Fibroblast of villous mesenchyme (primary cell): ENCODE measurements at regions not wholly inside any gene's neighbourhood (a gene's known extent, or its start where the extent isn't known, plus 50 kb on each side); places are given as distances from the start of the nearest gene placed in this dataset.

Source experiments
- DNase-seq: peaks from one replicate; pipeline ENCODE4 v3.0.0-alpha.2; 2010; ENCODE audit warnings: low read depth
- H3K4me3 ChIP-seq: 2 replicates; pipeline ENCODE4 v1.5.1; 2011; ENCODE audit warnings: low read depth, mild to moderate bottlenecking, low read length
- CTCF ChIP-seq: IDR thresholded peaks from 2 replicates; pipeline ENCODE4 v1.5.1; 2012; ENCODE audit warnings: low read depth, mild to moderate bottlenecking, low read length; ENCODE audit not compliant: insufficient read depth

GRCh38 chr7:25584112-25584938, 356.0 kb upstream of the NPVF start:
- no peak for DNase-seq
- no peak for TF ChIP-seq CTCF
- H3K4me3 ChIP-seq: no peak overlapping the region

DNA sequence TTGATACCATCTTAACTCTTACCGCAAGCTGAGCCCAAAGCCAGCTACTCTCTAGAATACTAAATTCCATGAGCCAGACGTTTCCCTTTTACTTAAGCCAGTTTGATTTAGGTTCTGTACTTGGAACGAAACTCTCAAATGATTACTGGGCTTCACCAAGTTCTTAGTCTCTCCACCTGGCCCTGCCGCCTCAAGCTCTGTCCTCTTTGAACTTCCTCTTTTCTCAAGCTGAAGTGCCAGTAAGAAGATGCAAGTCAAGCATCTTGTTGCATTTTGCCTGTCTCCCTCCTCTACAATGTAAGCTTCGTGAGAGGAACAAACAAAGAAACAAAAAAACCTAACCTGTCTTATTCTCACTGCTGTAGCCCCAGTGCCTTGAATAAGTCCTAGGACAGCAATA, 358.2 kb upstream of the NPVF start:
- no peak for DNase-seq
- H3K4me3 ChIP-seq: no peak overlapping the region
- TF ChIP-seq CTCF: no peak

DNA sequence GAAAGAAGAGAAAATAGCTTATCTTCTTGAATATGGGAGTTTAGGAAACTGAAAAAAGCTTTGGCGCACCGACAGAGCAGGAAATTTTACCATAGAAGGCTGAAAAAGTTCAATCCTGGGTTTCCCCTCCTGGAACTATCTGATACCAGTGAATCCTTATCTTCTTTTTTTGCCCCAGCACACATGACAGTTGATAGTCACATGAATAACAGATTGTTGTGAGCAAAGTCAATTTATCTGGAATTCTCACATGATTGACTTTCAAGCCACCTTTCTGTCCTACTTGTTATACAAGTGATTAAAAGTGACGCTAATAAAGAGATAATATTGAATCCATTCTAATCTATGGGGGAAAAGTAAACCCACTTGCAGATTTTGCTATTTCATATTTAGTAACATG, 365.8 kb upstream of the NPVF start:
- H3K4me3 ChIP-seq: no peak overlapping the region
- TF ChIP-seq CTCF: no peak
- DNase-seq: no peak

DNA sequence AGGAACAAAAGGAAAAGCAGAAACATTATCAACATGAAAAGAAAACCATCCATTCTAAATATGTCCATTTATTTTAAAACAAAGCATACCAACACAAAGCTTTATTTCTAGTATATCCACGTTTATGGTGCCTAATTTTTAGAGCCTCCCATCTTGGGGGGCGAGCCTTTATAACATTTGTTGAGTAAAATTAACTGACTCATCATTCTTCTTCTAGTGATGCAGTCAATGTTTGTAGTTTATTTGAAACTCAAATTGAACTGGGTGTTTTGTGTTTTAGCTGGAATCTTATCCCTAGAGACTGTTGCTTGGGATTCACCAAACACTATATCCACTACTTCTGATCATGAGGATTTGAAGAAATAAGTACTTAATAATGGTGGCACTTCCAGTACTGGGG, 366.4 kb upstream of the NPVF start:
- TF ChIP-seq CTCF: no peak
- H3K4me3 ChIP-seq: no peak overlapping the region
- DNase-seq: no peak

- no peak for TF ChIP-seq CTCF
- no peak overlapping the region for H3K4me3 ChIP-seq
- DNase-seq: no peak
Measured at GRCh38 chr7:25595996-25596395, 367.7 kb upstream of the NPVF start.

DNA sequence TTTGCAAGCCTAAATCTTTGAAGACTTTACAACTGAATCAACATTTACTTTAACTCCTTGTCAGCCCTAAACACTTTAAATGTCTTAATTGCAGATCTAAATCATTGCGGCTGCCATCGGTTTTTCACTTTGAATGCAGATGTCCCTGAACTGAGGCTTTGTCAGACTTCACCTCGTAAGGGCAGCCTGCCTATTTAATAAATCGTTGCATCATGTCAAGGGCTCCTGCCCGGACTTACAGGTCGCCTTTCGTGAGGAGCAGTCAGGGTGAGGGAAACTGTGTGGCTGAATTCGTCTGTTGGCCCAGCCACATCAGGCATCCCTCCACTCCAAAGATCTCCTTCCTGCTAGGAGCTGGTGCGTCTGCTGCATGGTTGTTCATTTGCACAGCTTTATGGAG, 368.2 kb upstream of the NPVF start:
- no peak for DNase-seq
- no peak for TF ChIP-seq CTCF
- no peak overlapping the region for H3K4me3 ChIP-seq

- TF ChIP-seq CTCF: no peak
- no peak for DNase-seq
- no peak overlapping the region for H3K4me3 ChIP-seq
Measured at GRCh38 chr7:25597946-25598345, 369.7 kb upstream of the NPVF start.
